H1 (cell line): ENCODE measurements at regions not wholly inside any gene's neighbourhood (a gene's known extent, or its start where the extent isn't known, plus 50 kb on each side); places are given as distances from the start of the nearest gene placed in this dataset.
"Not testable (repeated sequence)": the region's sequence is repeated elsewhere in the genome, so short reads cannot be mapped to it uniquely, and the experiment has no call there.

ENCODE experiments used
- CTCF ChIA-PET: fragments of 300-600 bp; sonication (Branson Sonifier 250); formaldehyde crosslinking; loops from one replicate; lab custom pipeline; 2021; ENCODE audit not compliant: partially characterized antibody; lab: Charles Lee
- POLR2A ChIA-PET: fragments of 300-600 bp; sonication (Branson Sonifier 250); formaldehyde crosslinking; loops from one replicate; lab custom pipeline; 2021; ENCODE audit warnings: inconsistent platforms; ENCODE audit not compliant: partially characterized antibody; lab: Charles Lee
- DNase-seq, 2 experiments: peaks; one replicate each; pipeline versions ENCODE4 v3.0.0 to v3.0.0-alpha.2; 2010 to 2022; ENCODE audit warnings: low spot score in 2 of 2, low read depth in 1 of 2, mixed read lengths in 1 of 2
- FAIRE-seq: peaks from 2 replicates; lab custom pipeline; 2011; peaks lifted over from hg19 to GRCh38; lab: Jason Lieb, UNC
- H2AFZ ChIP-seq: 2 replicates; pipeline ENCODE4 v1.8.1; 2012; ENCODE audit warnings: low read length, inconsistent platforms
- H2AK5ac ChIP-seq: 2 replicates; pipeline ENCODE4 v1.6.1; 2013; ENCODE audit warnings: low read depth, low read length
- H2BK120ac ChIP-seq: replicated peaks from 2 replicates; pipeline ENCODE3; 2013; ENCODE audit warnings: low read depth, low read length, inconsistent platforms
- H2BK12ac ChIP-seq: 2 replicates; pipeline ENCODE4 v1.6.1; 2013; ENCODE audit warnings: low read depth, low read length
- H2BK15ac ChIP-seq: 2 replicates; pipeline ENCODE4 v1.6.1; 2013; ENCODE audit warnings: low read length
- H2BK20ac ChIP-seq: 2 replicates; pipeline ENCODE4 v1.6.1; 2013; ENCODE audit warnings: low read length
- H2BK5ac ChIP-seq: 2 replicates; pipeline ENCODE4 v1.6.1; 2013; ENCODE audit warnings: low read depth, low read length
- H3K14ac ChIP-seq: 2 replicates; pipeline ENCODE4 v1.6.1; 2013; ENCODE audit warnings: inconsistent platforms; ENCODE audit not compliant: insufficient read length
- H3K18ac ChIP-seq: 2 replicates; pipeline ENCODE4 v1.6.1; 2013; ENCODE audit warnings: low read length; ENCODE audit errors: extremely low read depth
- H3K23ac ChIP-seq: 2 replicates; pipeline ENCODE4 v1.6.1; 2013; ENCODE audit warnings: inconsistent platforms; ENCODE audit not compliant: insufficient read length
- H3K23me2 ChIP-seq: 2 replicates; pipeline ENCODE4 v1.6.1; 2013; ENCODE audit warnings: low read depth, low read length
- H3K27ac ChIP-seq: 2 replicates; pipeline ENCODE4 v1.6.1; 2011; ENCODE audit warnings: low read depth, low read length, inconsistent platforms
- H3K27me3 ChIP-seq, 4 experiments: replicated peaks in 1 of 4; 1 replicate in 1 of 4; 2 replicates in 3 of 4; pipeline versions ENCODE4 v1.6.1 to v1.8.1; 2011 to 2013; ENCODE audit warnings: low read length in 3 of 4, mild to moderate bottlenecking in 3 of 4, inconsistent platforms in 2 of 4, mixed read lengths in 2 of 4, moderate library complexity in 1 of 4; ENCODE audit not compliant: control insufficient read depth in 3 of 4, insufficient read depth in 3 of 4; ENCODE audit errors: extremely low read depth in 1 of 4
- H3K36me3 ChIP-seq, 4 experiments: 2 replicates each; pipeline versions ENCODE4 v1.6.1 to v1.8.1; 2011 to 2013; ENCODE audit warnings: mild to moderate bottlenecking in 4 of 4, low read length in 3 of 4, moderate library complexity in 2 of 4, control low read depth in 1 of 4, inconsistent platforms in 1 of 4; ENCODE audit not compliant: insufficient read depth in 4 of 4, control insufficient read depth in 2 of 4
- H3K4ac ChIP-seq: replicated peaks from 2 replicates; pipeline ENCODE3; 2013; ENCODE audit warnings: low read length, low read depth, mixed read lengths, inconsistent platforms; ENCODE audit not compliant: insufficient read length
- H3K4me1 ChIP-seq, 4 experiments: replicated peaks in 1 of 4; 1 replicate in 1 of 4; 2 replicates in 3 of 4; pipeline versions ENCODE4 v1.6.1 to v1.8.1; 2011 to 2013; ENCODE audit warnings: low read length in 3 of 4, inconsistent platforms in 2 of 4, mixed read lengths in 1 of 4; ENCODE audit not compliant: insufficient read depth in 4 of 4, control insufficient read depth in 3 of 4
- H3K4me2 ChIP-seq, 2 experiments: 2 replicates each; pipeline versions ENCODE4 v1.6.1 to v1.8.1; 2011 to 2013; ENCODE audit warnings: low read depth in 2 of 2, low read length in 2 of 2, control low read depth in 1 of 2, inconsistent platforms in 1 of 2, mild to moderate bottlenecking in 1 of 2; ENCODE audit not compliant: insufficient read depth in 1 of 2
- H3K4me3 ChIP-seq, 4 experiments: fragments of 200-600, 300-600 bp in 1 of 4; sonication (generic), shearing (Covaris generic), sonication (Bioruptor Twin) in 1 of 4; 2 replicates each; pipeline versions ENCODE4 v1.5.1 to v1.8.1; 2011 to 2016; ENCODE audit warnings: low read length in 4 of 4, low read depth in 3 of 4, control low read depth in 2 of 4, inconsistent platforms in 2 of 4, mild to moderate bottlenecking in 2 of 4, mixed read lengths in 1 of 4, moderate library complexity in 1 of 4; ENCODE audit not compliant: insufficient read depth in 2 of 4; ENCODE audit errors: extremely low read depth in 1 of 4
- H3K56ac ChIP-seq: replicated peaks from 2 replicates; pipeline ENCODE3; 2013; ENCODE audit warnings: low read depth, mild to moderate bottlenecking, mixed read lengths, low read length, inconsistent platforms; ENCODE audit not compliant: insufficient read length
- H3K79me1 ChIP-seq: 2 replicates; pipeline ENCODE4 v1.6.1; 2013; ENCODE audit warnings: low read depth, low read length, control low read depth
- H3K79me2 ChIP-seq, 2 experiments: 2 replicates each; pipeline versions ENCODE4 v1.6.1 to v1.8.1; 2012 to 2013; ENCODE audit warnings: low read length in 2 of 2, mild to moderate bottlenecking in 2 of 2, inconsistent platforms in 1 of 2; ENCODE audit not compliant: insufficient read depth in 2 of 2, control insufficient read depth in 1 of 2
- H3K9ac ChIP-seq, 4 experiments: replicated peaks in 1 of 4; 1 replicate in 1 of 4; 2 replicates in 3 of 4; pipeline versions ENCODE4 v1.6.1 to v1.8.1; 2011 to 2013; ENCODE audit warnings: low read depth in 3 of 4, low read length in 3 of 4, control low read depth in 2 of 4, mild to moderate bottlenecking in 2 of 4, moderate library complexity in 2 of 4, inconsistent platforms in 1 of 4; ENCODE audit errors: extremely low read depth in 1 of 4
- H3K9me3 ChIP-seq, 2 experiments: 2 replicates each; pipeline versions ENCODE4 v1.6.1 to v1.8.1; 2012 to 2013; ENCODE audit warnings: mild to moderate bottlenecking in 2 of 2, moderate library complexity in 2 of 2, control low read depth in 1 of 2, inconsistent platforms in 1 of 2, low read depth in 1 of 2, low read length in 1 of 2, mixed read lengths in 1 of 2; ENCODE audit not compliant: insufficient read depth in 2 of 2
- H4K20me1 ChIP-seq, 2 experiments: replicated peaks in 1 of 2; 2 replicates each; pipeline versions ENCODE3 to v1.8.1; 2011 to 2013; ENCODE audit warnings: inconsistent platforms in 2 of 2, low read length in 2 of 2, mild to moderate bottlenecking in 1 of 2; ENCODE audit not compliant: insufficient read depth in 2 of 2, control insufficient read depth in 1 of 2
- H4K5ac ChIP-seq: 2 replicates; pipeline ENCODE4 v1.6.1; 2013; ENCODE audit warnings: low read length, low read depth, mixed read lengths, inconsistent platforms; ENCODE audit not compliant: insufficient read length
- H4K8ac ChIP-seq: 2 replicates; pipeline ENCODE4 v1.8.0; 2013; ENCODE audit warnings: mild to moderate bottlenecking, moderate library complexity, low read length, inconsistent platforms; ENCODE audit not compliant: insufficient read depth; ENCODE audit errors: extremely low read depth
- H4K91ac ChIP-seq: replicated peaks from 2 replicates; pipeline ENCODE3; 2013; ENCODE audit warnings: low read length, mixed read lengths, inconsistent platforms; ENCODE audit not compliant: insufficient read length
- WGBS, 2 experiments: shearing (Covaris generic) in 1 of 2; methylation state at CpG; one replicate each; pipeline versions ENCODE4 v1.1.6 to v1.1.7; 2013 to 2015; ENCODE audit warnings: low lambda C conversion rate in 2 of 2, mixed read lengths in 2 of 2, inconsistent platforms in 1 of 2, low coverage in 1 of 2, missing lambda C conversion rate in 1 of 2; ENCODE audit not compliant: insufficient replicate concordance in 2 of 2, insufficient coverage in 1 of 2, insufficient read length in 1 of 2; ENCODE audit errors: extremely low coverage in 1 of 2, missing lambda C conversion rate in 1 of 2; 5-methylcytosine and 5-hydroxymethylcytosine counted together

DNA sequence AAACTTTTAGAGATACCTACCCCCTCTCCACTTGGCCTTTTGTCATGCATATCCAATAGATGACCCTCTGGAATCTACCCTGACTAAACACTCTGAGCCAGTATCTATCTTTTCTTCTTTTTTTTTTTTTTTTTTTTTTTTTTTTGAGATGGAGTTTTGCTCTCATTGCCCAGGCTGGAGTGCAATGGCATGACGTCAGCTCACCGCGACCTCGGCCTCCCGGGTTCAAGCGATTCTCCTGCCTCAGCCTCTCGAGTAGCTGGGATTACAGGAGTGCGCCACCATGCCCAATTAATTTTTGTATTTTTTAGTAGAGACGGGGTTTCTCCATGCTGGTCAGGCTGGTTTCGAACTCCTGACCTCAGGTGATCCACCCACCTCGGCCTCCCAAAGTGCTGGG is 50.8 kb upstream of the GRIN2B start:
- H3K36me3 ChIP-seq, H4K5ac ChIP-seq, H3K56ac ChIP-seq, H3K9me3 ChIP-seq, POLR2A ChIA-PET, H3K4me2 ChIP-seq, H3K9ac ChIP-seq, H3K23me2 ChIP-seq, H3K23ac ChIP-seq, H3K79me1 ChIP-seq, H3K4me3 ChIP-seq, DNase-seq, H4K91ac ChIP-seq, H3K18ac ChIP-seq, FAIRE-seq, H2BK15ac ChIP-seq, H2BK12ac ChIP-seq, H2AFZ ChIP-seq, H2AK5ac ChIP-seq, H3K27me3 ChIP-seq, H3K27ac ChIP-seq, H4K8ac ChIP-seq, H4K20me1 ChIP-seq, H3K79me2 ChIP-seq, H3K4me1 ChIP-seq, H3K14ac ChIP-seq, H3K4ac ChIP-seq, H2BK20ac ChIP-seq, H2BK5ac ChIP-seq, H2BK120ac ChIP-seq: not testable (repeated sequence)
- CTCF ChIA-PET, result interaction anchor here (0.8 to 0.9 kb wide), 2 partner anchors 16 to 50 kb away, joined by 3 read pairs; no protein-coding TSS in a partner anchor
- WGBS, 2 experiments, result 79% methylated on average over 11 of the region's 11 CpGs; no CpG with 5 or more reads in 1 of the 2 experiments
